ENCODE measurements at regions not wholly inside any gene's neighbourhood (a gene's known extent, or its start where the extent isn't known, plus 50 kb on each side); places are given as distances from the start of the nearest gene placed in this dataset.
A peak's percentile ranks its signal among the peaks of the same experiment; 100 is the strongest.
"Not testable (repeated sequence)": the region's sequence is repeated elsewhere in the genome, so short reads cannot be mapped to it uniquely, and the experiment has no call there.

DNA sequence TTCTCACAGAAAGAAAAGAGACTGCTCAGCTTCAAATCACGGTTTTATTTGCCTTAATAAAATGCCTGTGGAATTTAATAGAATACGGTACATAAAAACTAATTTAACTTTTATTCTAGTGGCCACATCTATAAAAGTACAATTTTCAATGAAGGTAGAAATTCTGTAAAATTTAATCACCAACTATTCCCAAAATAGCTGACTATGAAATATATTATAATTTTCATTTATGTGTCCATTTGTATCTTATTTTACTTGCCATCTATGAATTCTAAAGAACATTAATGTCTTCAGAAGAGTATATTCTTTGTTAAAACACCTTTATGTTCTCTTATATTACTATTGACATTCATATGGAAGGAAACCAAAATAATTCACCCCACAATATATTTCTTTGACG lies 192.6 kb downstream of the BTBD3 start:
- intact Hi-C loops (cut with DNase I) = no loop called here
- no peak for DNase-seq (ENCODE audit: low spot score)

DNA sequence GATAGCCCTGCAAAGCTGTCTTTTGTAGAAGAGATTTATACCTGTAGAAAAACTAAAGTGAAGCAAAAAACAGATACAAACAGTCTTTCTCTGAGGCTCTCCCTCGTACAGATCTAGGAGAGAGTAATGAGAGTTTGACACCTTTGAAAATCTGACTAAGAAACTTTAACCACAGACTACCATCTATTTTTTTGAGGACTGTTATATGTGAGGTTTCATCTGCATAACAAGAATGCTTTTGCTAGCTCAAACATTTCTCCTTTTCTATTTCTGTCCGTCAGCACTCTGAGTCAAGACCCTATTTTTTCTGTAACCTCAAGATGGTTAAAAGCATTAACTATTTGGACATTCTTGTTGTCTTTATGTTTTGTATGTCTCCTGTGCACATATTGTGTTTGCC lies 193.0 kb downstream of the BTBD3 start:
- no peak for DNase-seq (ENCODE audit: low spot score)
- intact Hi-C loops (cut with DNase I) = no loop called here

DNA sequence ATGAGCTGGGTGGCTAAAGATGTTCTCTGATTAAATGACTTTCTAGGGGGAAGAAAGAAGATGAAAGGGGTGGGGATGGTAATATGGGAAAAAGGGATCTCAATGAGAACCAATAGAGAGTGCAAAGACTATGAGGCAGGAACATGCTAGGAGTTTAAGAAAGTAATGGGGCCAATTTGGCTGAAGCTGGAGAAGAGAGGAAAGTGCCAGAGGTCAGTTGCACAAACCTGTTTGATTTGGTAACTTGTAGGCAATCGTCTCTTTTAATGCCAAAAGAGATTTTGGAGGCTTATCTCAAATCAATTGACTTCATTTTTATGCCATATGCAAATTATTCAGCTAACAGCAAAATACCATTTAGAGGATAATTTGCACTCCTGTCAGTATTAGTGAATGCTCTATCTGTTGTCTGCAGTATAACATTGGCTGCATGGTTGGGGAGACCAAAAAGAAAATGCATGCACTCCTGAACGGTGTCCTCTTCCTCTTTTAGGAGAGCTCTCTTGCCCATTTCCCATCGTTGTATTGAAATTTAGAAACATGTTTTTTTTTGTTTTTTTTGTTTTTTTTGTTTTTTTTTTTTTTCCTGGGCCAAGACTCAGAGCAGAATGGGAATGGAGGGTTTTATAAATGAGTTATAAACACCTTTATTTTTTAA lies 193.9 kb downstream of the BTBD3 start:
- intact Hi-C loops (cut with DNase I) = no loop called here

DNA sequence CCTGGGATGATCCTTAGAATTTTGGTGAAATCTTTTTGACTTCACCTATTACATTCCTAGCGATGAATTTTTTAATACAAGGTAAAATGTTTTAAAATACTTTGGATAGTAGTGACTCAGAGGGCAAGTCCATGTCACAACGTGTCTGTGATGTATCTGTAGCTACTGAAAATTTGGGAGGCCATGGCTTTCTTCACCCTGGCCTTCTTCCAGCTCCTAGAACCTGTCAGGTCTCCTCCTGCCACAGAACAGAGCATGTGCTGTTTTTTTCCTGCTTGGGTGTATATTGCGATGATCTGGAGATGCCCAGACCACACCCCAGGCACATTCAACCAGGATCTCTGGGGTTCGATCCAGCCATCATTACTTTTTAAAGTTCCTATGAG lies 194.4 kb downstream of the BTBD3 start:
- DNase-seq (ENCODE audit: low spot score) = no peak
- intact Hi-C loops (cut with DNase I) = no loop called here

More for the DNA sequence above, 193.9 kb downstream of the BTBD3 start:
- DNase-seq (ENCODE audit: low spot score) = no peak

DNA sequence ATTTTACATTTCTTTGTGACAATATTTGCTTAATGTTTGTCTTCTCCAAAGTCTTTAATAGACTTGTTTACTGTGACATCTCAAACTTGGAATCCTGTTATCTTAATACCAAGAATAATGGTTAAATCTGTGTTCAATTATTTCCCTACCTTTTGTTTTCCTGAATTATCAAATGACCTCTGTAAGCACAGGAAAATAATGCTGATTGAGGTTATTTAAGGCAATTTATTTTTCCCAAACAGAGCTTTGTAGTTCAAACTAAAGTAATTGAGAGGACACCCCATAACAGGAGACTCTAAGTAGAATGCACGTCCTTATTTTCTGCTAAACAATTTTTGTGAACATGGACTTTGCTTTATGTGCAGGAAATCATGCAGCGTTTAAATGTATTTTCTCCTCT lies 195.0 kb downstream of the BTBD3 start:
- intact Hi-C loops (cut with DNase I) = no loop called here
- DNase-seq (ENCODE audit: low spot score) = no peak

DNA sequence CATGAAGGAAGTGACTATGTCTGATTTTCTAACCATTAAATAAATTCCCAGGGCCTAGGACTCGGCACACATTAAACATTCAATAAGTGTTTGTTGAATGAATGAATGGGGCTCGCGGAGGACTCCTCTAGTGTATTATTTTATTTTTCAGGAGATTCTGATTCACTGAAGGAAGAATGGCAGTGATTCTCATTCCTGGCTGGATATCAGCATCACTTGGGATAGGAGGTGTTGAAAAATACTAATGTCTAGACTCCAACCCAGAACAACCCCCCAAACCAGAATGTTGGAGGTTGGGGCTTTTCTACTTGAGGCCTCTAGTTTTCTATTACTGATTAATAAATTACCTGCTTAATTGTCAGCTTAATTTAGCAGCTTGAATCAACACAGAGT lies 195.4 kb downstream of the BTBD3 start:
- no peak for DNase-seq (ENCODE audit: low spot score)
- intact Hi-C loops (cut with DNase I) = no loop called here

DNA sequence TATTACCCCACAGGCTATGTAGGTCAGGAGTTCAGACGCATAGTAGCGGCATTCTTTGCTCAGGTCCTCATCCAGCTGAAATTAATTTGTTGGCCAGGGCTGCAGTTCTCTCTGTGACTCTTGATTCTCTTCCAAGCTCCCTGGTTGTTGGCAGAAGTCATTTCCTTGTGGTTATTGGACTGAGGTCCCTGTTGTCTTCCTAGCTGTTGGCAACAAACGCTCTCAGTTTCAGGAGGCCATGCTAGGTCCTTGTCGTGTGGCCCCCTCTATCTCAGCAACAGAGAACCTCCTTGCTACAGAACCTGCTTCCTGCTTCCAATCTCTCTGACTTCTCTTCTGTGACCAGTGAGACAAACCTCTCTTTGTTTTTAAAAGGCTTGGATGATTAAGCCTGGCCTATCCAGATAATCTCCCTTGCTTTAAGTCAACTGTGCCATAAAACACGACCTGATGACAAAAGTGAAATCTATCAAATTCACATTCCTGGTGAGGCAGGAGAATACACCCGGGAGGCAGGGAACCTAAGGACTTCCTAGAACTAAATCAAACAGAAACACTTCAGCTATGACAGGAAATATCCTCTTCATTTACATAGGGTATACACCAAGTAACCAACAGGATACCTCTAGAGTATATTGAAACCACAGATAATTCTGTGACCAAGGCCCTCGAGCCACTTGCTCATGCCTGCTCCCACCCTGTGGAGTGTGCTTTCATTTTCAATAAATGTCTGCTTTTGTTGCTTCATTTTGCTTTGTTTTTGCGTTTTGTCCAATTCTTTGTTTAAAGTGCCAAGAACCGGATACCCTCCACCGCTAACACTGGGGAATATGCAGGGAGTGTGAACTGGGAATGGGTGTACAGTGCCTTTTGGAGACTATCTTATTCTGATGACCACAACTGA lies 196.0 kb downstream of the BTBD3 start:
- DNase-seq (ENCODE audit: low spot score) = no peak
- intact Hi-C loops (cut with DNase I) = no loop called here

DNA sequence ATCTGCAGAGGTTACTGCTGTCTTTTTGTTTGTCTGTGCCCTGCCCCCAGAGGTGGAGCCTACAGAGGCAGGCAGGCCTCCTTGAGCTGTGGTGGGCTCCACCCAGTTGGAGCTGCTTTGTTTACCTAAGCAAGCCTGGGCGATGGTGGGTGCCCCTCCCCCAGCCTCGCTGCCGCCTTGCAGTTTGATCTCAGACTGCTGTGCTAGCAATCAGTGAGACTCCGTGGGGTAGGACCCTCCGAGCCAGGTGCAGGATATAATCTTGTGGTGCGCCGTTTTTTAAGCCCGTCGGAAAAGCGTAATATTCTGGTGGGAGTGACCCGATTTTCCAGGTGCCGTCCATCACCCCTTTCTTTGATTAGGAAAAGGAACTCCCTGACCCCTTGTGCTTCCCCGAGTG lies 211.4 kb downstream of the BTBD3 start:
- DNase-seq (ENCODE audit: low spot score); intact Hi-C loops (cut with DNase I): not testable (repeated sequence)

DNA sequence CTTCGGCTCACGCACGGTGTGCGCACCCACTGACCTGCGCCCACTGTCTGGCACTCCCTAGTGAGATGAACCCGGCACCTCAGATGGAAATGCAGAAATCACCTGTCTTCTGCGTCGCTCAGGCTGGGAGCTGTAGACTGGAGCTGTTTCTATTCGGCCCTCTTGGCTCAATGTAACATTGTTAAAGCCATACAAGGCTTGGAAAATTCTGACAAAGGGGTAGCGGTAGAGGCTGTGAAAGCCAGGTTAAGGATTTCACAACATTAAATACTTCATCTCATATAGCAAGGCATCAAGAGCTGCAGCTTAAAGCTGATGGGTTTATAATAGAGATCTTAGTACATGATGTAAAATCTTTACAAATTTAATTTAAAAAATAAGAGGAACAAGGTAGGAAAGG lies 211.8 kb downstream of the BTBD3 start:
- DNase-seq (ENCODE audit: low spot score); intact Hi-C loops (cut with DNase I): not testable (repeated sequence)

DNA sequence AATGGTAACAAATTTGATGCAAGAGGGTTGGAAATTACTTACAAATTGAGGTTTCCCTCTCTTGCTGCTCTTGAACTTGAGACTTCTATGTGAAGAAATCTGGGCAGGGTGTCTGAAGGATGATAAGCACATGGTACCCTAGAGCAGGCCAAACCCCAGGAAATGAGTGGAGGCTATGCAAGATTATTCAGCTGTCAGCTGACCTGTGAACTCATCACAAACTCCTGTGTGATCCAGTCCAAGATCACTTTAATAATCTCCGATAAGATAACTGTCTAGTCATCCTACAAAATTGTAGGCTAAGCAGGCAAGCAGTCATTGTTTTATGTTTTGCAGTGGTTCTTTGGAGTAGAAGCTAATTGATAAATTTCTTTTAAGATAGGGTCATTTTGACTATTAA lies 213.1 kb downstream of the BTBD3 start:
- intact Hi-C loops (cut with DNase I) = no loop called here
- no peak for DNase-seq (ENCODE audit: low spot score)

DNA sequence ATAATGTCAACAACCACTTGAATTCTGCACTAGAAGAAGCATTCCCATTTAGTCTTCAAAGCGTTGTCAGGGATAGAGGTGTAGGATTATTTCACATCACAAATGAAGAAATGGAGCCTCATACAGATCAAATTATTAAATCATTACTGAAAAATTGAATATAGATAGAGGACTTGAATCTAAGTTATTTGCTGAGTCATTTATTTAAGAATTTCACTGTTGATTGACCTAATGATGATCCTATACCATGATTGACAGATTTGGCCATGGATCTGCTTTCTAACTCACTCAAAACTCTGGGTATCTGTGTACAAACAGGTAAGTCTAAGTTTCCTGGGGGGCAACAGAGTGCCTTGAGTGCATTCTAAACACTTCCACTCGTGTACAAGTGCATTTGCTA lies 215.9 kb downstream of the BTBD3 start:
- DNase-seq (ENCODE audit: low spot score) = no peak
- intact Hi-C loops (cut with DNase I) = no loop called here

DNA sequence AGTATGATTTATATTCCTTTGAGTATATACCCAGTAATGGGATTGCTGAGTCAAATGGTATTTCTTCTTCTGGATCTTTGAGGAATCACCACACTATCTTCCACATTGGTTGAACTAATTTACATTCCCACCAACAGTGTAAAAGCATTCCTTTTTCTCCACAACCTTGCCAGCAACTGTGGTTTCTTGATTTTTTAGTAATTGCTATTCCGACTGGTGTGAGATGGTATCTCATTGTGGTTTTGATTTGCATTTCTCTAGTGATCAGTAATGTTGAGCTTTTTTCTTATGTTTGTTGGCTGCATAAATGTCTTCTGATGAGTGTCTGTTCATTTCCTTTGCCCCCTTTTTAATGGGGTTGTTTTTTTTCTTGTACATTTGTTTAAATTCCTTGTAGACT lies 228.3 kb downstream of the BTBD3 start:
- DNase-seq (ENCODE audit: low spot score); intact Hi-C loops (cut with DNase I): not testable (repeated sequence)

DNA sequence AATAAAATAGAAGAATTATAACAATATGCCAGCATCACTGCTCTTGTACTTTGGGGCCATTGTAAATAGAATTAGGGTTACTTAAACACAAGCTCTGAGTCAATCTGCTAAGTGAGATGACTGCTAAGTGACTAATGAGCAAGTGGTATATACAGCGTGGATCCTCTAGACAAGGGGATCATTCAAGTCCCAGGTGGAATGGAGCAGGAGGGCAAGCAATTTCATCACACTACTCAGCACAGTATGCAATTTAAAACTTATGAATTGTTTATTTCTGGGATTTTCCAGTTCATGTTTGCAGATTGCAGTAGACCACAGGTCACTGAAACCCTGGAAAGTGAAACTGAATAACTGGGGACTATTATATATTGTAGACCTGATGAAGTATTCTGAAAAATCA lies 235.3 kb downstream of the BTBD3 start:
- intact Hi-C loops (cut with DNase I) = no loop called here
- DNase-seq (ENCODE audit: low spot score) = no peak

DNA sequence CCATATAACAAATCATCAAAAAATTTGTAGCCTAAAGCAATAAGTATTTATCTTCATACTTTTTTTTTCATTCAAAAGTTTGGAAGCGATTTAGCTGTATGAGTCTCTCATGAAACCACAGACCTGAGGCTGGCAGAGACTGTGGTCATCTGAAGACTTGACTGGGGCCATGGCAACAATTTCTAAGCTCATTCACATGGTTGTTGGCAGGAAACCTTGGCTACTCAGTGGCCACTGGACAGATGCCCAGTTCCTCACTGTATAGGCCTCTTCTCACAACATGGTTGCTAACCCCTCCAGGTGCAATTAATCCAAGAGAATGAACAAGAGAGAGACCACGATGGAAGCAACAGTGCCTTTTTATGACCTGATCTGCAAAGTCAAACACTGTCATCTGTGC lies 235.9 kb downstream of the BTBD3 start:
- intact Hi-C loops (cut with DNase I) = no loop called here
- DNase-seq (ENCODE audit: low spot score) = no peak

DNA sequence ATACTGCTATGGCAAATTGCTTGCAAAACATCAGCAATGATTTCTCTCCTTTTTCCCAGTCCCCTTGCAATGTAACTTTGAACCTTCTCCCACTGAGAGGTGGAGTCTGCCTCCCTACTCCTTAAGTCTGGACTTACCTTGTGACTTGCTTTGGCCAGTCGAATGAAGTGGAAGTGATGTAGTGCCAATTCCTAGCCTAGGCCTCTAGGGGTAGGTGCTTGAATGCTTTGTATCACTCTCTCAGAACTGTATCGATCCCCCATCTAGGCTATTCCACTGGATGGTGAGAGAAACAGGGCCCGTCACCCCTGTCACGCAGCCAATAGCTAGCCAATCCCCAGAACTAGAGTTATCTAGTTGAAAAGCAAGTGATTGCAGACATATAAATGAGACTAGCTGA lies 238.6 kb downstream of the BTBD3 start:
- no peak for DNase-seq (ENCODE audit: low spot score)
- intact Hi-C loops (cut with DNase I) = no loop called here

DNA sequence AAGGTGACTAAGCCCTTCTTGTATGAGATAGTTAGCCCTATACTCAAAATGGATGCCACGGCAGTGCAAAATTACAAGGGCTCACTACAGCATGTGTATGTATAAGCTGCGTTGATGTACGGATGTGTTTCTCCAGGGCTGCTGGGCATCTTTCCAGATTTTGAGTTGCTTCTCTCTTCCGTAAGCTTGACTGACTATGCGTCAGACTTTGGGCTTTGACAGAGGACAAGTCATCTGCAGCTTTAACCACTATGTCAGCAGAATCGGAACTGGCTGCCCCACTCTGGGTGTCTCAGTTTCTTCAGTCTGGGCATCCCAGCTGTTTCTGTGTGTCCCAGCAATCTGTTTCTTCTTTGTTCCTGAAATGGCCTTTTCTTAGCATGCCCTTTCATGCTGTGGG lies 241.6 kb downstream of the BTBD3 start:
- no peak for DNase-seq (ENCODE audit: low spot score)
- intact Hi-C loops (cut with DNase I) = no loop called here

DNA sequence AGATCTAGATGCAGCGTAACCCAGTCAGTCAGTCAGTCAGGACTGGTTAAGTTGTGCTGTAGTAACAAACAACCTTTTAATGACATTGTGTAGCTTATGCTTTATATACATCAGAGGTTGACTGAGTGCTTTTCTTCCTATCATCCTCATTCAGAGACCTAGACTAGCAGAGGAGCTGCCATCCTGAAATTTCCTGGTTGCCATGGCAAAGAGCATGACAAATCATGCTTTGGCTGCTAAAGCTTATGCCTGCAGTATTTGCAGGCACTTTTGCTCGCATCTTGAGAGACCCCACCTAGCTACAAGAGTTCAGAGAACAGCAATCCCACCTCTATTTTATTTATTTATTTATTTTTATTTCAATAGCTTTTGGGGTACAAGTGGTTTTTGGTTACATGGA lies 244.0 kb downstream of the BTBD3 start:
- intact Hi-C loops (cut with DNase I) = no loop called here
- DNase-seq (ENCODE audit: low spot score) = no peak

DNA sequence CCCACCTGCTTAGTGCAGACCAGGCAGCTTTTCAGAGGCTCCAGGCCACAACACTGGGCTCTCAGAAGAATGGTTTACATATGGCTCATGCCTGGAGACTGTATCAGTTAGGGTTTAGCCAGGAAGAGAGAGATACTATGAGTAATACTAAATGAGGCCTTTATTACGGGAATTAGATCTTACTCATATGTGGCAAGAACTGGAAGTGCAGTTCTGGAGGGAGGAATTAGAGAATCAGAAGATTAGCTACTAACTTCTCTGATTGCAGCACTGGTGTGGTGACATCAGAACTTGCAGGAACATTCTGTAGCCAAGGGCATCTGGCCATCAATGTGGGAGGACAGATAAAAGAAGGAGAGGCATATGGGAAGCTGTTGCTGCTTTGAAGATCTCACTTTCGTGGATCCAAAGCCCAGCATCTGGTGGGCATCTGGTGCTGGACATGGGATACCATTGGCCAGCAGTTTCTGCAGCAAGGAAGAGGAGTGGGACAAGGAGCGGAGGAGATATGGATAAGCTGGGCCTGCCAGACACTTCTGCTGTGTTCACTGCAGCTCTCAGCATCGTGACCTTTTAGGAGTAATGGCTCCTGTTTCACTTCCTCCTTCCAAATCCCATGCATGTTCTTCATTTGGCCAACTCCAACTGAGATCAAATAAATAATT lies 248.5 kb downstream of the BTBD3 start:
- DNase-seq (ENCODE audit: low spot score) = peak; percentile 84
- intact Hi-C loops (cut with DNase I) = no loop called here

DNA sequence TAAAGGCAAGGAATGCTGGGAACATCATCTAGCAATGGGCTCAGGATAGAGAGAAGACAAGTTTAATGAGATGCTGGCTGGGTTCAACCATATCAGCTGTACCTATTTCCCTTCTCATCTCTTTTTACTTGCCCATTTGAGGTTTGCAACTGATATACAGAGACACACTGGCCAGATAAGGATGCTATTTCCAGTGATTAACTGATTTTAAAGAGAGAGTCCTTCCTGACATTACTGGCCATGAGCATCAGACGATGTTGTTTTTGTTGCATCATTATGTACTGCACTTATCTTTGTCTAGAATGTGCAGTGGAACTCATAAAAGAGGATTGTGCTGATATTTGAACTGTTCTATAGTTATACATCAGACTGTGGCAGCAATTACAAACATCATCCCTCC lies 252.7 kb downstream of the BTBD3 start:
- intact Hi-C loops (cut with DNase I) = no loop called here
- no peak for DNase-seq (ENCODE audit: low spot score)

DNA sequence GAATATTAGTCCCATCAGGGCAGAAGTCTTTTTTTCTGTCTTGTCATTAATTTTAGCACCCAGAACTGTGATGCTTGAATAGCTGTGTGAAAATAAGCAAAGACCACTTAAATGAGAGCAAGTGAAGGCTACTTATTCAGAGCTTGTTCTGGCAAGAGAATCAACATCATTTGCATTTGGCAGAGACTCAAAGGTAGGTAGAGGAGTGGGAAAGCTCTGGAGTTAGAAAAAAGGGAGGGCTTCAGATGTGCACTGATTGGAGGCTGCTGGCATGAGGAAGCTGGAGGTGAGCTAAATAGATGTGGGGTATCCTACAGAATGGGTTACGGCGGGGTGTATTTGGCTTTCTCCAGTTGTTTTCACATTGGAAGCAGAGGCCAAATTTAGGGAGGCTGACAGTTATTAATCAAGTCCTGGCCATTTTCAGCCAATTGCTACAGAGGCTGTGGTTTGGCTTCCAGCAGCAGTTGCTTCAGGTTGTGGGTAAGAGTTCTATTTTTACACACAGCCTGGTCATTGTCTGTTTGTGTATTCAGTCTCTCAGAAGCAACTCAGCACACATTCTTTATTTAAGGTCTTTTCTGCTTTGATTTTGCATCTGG lies 254.3 kb downstream of the BTBD3 start:
- DNase-seq (ENCODE audit: low spot score) = no peak

More for the DNA sequence above, 254.3 kb downstream of the BTBD3 start:
- intact Hi-C loops (cut with DNase I) = no loop called here

All from posterior vena cava (tissue), 2 donors.